HFF-Myc (cell line): ENCODE measurements at regions not wholly inside any gene's neighbourhood (a gene's known extent, or its start where the extent isn't known, plus 50 kb on each side); places are given as distances from the start of the nearest gene placed in this dataset.

Source experiments
- DNase-seq: peaks from one replicate; pipeline ENCODE4 v3.0.0-alpha.2; 2011; ENCODE audit warnings: low read depth; ENCODE audit errors: extremely low read depth
- H3K4me3 ChIP-seq: replicated peaks from 2 replicates; pipeline ENCODE4 v1.5.1; 2011; ENCODE audit warnings: low read depth, mild to moderate bottlenecking, control low read depth, low read length
- CTCF ChIP-seq: IDR thresholded peaks from 2 replicates; pipeline ENCODE4 v1.5.1; 2012; ENCODE audit warnings: mild to moderate bottlenecking, low read depth, low read length, control low read depth; ENCODE audit errors: missing control alignments

- no peak overlapping the region for H3K4me3 ChIP-seq
- TF ChIP-seq CTCF = no peak
- DNase-seq = no peak
Observed at GRCh38 chr13:104327211-104327610, 1261.0 kb upstream of the SLC10A2 start.

GRCh38 chr13:104326523-104326922 is 1260.3 kb upstream of the SLC10A2 start:
- no peak for DNase-seq
- no peak overlapping the region for H3K4me3 ChIP-seq
- no peak for TF ChIP-seq CTCF

- no peak for TF ChIP-seq CTCF
- no peak overlapping the region for H3K4me3 ChIP-seq
- DNase-seq = no peak
Observed at GRCh38 chr13:104321756-104322155, 1255.5 kb upstream of the SLC10A2 start.

DNA sequence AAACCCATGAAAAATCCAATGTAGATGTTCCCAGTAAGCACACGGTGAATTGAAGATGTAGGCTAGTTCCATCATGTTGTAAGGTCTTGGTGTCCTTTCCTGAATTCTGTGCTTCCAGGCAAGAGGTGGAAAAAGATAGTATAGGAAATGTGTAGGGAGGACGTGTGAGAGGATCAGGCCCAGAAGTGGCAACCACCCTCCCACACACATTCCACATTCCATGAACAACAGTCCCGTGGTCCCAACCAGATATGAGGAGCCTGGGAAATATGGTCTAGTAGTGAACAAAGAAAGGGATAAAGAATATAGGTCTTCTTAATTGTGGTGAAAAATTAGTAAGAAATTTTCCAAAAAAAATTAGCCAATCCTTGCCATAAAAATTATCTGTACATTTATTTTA is 1254.2 kb upstream of the SLC10A2 start:
- H3K4me3 ChIP-seq = no peak overlapping the region
- no peak for TF ChIP-seq CTCF
- no peak for DNase-seq

- TF ChIP-seq CTCF = no peak
- no peak for DNase-seq
- no peak overlapping the region for H3K4me3 ChIP-seq
Observed at GRCh38 chr13:104318121-104318520, 1251.9 kb upstream of the SLC10A2 start.

GRCh38 chr13:104315606-104316005 is 1249.4 kb upstream of the SLC10A2 start:
- H3K4me3 ChIP-seq = no peak overlapping the region
- DNase-seq = no peak
- TF ChIP-seq CTCF = no peak

GRCh38 chr13:104314926-104315535 is 1248.8 kb upstream of the SLC10A2 start:
- DNase-seq = no peak
- no peak for TF ChIP-seq CTCF
- no peak overlapping the region for H3K4me3 ChIP-seq
